NCI-H2227 treated with DMSO at 0.1 percent for 48 hours (cell line): ENCODE measurements at regions not wholly inside any gene's neighbourhood (a gene's known extent, or its start where the extent isn't known, plus 50 kb on each side); places are given as distances from the start of the nearest gene placed in this dataset.

Experiments
- DNase-seq: peaks from one replicate; lab custom pipeline; 2025; lab: John Stamatoyannopoulos, UW

DNA sequence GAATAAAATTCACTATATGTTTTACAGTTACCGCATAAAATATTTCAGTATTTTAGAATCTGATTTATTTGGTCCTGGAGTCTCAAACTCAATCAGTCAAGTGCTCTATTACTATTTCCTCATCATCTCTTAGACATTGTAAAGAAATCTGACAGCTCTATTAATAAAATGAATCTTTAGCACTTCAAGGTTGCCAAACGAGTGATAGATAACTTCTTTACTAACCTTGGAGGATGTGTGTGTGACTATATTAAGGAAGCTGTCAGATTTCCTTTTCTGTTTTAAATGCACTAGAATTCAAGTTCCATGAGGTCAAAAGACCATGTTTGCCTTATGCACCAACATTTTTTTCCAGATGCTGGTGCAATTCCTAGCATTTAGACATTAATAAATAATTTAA is 389.8 kb upstream of the AZI2 start:
- DNase-seq = no peak

DNA sequence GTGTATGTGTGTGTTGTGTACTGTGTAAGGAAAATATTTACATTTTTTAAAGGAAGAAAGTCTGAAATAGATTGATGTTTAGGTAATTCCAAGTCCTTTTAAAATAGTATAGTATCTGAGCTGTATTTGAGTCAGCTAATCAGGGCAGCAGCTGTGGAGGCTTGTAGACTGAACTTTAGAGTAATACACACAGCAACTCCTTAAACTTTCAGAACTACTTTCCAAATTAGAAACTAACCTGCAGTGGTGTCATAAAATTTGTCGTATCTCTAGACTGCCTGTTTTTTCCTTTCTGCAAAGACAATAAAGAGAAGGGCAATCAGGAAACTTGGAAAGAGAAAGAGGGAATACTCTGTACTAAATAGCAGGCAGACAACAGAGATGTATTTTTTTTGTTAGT is 391.0 kb upstream of the AZI2 start:
- DNase-seq = no peak

DNA sequence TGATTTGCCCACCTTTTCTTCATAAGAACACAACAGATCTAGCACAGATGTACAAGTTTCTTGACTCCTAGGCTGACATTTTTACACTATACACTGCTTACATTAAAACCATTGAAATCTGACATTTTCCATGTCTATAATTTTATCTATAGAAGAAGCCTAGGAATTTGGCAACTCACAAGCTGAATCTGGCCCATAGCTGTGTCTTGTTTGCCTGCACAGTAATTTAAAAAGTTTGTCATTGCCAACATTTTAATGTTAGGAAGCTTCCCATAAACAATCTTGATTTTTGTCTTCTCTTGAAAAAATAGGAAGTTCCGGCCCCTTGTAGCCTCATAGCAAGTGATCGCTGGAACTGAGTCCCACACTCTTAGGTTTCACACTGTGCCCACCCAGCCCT is 394.6 kb upstream of the AZI2 start:
- DNase-seq = no peak

DNA sequence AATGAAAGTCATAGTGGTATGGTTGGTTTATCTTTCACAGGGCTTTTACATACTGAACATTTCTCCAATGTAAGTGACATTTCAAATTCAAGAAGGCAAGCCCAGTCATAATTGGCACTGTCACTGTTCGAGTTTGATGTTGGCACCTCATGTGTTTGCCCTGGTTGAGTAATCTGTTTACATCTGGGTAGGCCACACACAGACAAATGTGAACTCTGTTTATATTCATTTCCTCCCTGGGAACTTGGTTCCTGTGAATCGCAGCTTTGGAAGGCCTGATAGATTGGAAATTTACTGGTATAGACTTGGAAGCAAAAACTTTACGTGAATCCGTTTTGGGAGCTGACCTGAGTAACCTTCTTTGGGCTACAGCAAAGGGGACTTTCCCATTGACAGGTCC is 395.2 kb upstream of the AZI2 start:
- no peak for DNase-seq

DNA sequence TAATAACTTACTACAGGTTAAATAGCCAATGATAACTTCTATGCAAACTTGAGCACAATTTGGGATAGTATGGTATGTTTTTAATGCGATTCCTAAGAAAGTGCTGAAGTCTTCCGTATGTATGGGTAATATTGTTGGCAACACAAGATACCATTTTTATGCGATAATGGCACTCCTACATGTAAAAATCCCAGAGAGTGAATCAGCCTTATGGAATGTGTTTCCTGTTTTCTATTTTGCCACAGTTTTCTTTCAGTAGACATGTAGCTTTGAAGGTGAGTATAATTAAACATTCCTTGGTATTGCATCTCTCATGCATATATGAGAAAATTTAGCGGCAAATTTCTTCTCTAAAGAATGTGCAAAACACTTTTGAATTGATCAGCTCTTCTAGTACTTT is 396.8 kb upstream of the AZI2 start:
- no peak for DNase-seq

DNA sequence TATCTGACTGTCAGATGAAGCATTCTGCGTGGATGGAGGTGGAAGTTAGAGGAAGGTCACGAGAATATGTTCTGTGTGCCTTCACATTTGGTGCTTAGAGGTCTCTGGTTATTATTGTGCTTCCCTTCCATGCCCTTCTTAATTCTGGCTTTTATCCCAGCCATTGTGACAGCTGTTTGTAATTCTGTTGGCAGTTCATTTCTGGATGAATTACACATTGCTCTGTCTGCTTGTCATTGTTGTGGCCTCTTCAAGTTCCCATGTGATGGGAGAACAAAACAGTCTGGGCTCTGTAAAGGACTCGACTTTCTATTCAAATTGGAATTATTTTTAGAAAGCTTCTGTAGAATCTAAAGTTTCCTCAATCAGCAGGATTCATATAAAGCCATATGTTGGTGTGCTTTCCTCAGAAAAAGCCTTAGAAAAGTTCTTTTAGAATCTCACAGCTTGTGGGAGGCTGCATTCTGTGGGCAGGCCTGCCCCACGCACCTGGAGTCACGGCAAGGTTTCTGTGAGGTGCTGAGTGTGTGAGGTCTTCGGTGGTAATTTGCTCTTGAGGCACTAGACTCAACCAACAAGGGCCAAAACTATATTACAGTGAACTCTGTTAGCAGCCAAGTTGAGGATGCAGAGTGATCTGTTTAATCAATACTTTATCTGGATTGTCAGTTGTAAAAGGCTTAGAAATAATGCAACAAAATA is 397.4 kb upstream of the AZI2 start:
- no peak for DNase-seq

DNA sequence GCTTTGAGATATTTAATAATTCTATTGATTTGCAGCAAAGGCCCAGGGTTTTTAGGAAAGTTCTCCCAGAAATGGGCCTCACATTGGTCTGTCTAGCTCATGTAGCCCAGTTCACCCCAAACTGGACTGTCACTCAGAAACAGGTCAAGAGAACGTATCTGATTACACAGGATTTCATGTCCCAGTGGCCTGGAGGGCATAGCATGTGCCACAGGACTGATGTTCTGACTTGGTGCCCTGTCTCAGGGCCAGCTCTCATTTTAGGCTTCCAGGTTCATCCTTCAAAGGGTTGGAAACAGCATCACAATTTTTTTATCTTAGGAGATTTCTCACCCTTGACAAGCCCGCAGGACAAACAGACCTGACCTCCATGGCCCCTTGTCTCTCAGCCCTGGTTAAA is 398.4 kb upstream of the AZI2 start:
- no peak for DNase-seq

DNA sequence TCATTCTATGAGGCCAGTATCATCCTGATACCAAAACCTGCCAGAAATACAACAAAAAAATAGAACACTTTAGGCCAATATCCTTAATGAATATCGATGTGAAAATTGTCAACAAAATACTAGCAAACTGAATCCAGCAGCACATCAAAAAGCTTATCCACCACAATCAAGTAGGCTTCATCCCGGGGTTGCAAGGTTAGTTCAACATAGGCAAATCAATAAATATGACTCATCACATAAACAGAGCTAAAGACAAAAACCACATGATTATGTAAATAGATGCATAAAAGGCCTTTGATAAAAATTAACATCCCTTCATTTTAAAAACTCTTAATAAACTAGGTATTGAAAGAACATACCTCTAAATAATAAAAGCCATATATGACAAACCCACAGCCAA is 403.2 kb upstream of the AZI2 start:
- no peak for DNase-seq

DNA sequence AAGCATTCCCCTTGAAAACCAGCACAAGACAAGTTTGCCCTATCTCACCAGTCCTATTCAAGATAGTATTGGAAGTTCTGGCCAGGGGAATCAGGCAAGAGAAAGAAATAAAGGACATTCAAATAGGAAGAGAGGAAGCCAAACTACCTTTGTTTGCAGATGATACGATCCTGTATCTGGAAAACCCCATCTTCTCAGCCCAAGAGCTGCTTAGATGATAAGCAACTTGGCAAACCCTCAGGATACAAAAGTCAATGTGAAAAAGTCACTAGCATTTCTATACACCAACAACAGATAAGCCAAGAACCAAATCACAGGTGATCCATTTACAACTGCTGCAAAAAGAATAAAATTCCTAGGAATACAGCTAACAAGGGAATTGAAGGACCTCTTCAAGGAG is 403.7 kb upstream of the AZI2 start:
- no peak for DNase-seq

DNA sequence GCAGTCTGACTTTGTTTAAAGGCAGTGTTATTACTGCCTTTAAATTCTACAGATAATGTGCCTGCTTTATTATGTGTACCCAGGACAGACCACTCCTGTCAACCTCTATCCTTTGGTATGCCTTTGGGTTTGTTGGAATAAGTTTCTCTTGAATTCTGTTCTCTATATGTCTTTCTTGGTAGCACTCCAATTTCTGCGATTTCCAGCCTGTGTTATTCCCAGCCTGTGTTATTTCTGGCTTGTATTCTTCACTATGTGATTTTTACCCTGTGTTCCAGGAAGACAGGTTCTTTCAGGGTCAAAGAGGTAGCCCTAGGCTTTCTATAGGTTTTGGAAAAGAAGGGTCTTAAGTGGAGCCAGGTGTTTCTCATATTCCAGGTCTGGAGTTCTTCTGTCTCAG is 407.4 kb upstream of the AZI2 start:
- DNase-seq = no peak

DNA sequence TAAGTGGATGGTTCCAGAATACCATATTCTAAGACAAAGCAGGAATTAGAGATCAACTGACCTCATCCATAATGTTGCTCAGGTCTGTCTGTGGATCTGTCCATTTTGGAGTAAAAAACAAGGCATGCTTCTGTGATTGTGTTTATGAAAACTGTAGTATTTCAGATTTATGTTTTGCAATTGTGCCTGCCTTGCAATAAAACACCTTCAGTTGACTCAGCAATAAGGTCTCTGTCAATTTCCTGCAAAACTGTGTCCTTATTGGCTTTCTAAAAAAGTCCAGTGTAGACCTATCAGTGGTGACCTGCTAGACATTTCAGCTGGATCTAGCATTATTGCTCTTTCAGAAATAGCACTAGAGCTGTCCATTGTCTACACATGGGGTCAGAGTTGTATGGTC is 409.5 kb upstream of the AZI2 start:
- no peak for DNase-seq

DNA sequence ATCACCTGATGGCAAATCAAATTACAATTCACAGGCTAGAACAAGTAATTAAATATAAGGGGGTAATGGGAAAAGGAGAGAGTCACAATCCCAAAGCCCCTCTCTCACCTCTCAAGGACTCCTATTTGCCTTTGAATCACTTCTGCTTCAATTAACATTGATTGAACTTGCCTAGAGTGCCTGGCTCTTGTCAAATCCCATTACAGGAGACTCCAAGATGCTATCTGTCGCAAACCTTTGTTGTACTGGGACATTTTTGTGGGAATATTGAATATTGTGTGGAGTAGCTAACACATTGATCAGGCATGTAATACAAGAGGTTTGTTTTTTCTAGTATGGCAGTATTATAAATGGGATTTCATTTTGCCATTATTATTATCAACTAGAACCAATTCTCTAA is 412.8 kb upstream of the AZI2 start:
- no peak for DNase-seq

DNA sequence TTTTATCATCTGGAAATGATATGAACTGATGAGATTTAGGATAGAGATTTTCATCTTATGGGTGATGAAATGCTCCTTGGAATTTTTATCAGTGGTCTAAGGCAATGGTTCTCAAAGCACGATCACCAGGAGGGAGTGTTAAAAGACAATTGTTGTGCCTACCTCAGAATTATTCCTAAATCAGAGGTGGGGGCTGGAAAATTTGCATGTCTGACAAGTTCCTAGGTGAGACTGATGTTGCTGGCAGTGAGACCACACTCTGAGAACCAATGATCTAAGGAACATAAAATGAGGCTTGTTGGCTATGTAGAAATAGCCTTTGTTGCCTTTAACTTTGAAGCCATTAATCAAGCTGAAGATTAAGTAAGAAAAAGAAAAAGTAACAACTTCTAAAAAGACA is 416.6 kb upstream of the AZI2 start:
- DNase-seq = no peak

DNA sequence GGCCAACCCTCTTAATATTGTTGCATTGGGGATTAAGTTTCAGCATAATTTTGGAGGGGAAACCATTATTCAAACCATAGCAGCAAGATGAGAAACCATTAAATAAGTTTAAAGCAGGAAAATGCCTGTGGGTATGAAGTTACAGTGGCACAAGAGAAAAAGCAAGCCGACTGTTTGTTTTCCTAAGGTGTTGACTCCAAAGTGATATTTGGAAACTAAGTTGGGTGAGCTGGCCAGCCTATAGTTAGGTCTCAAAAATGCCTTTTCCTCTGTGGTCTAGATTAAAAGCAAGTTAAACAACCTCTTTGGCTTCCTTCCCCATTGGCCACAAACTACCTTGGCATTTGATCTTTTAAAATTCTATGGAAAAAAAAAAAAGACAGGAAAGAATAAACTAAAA is 419.8 kb upstream of the AZI2 start:
- DNase-seq = no peak

DNA sequence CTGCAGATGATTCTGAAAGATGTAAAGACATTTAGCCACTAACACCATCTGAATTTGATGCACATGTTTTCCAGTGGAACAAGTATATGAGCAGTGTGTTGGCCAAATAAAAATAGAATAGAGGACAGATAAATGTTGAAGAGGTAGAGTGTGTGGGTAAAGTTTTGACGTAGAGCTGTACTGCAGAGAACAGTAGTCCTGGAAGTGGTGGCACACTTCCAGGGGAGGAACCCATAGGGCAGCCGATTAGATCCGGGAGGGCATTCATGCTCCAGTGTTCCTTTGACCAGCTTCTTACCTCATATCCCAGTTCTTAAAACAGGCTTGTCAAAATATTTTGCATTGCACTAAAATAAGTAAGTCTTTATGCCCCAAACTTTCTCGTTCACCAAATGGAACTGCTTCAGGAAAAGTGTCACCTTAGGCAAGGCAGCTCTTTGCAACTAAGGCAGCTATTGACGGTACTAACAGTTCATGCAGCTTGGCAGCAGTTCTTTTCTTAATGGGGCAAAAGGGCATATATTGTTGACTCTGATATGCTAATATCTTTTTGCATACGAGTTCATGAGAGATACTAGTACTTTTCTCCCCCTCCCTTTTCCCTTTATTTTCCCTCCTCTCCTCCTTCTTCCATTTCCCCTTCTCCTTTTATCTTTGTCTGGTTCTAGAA is 429.3 kb upstream of the AZI2 start:
- DNase-seq = no peak

DNA sequence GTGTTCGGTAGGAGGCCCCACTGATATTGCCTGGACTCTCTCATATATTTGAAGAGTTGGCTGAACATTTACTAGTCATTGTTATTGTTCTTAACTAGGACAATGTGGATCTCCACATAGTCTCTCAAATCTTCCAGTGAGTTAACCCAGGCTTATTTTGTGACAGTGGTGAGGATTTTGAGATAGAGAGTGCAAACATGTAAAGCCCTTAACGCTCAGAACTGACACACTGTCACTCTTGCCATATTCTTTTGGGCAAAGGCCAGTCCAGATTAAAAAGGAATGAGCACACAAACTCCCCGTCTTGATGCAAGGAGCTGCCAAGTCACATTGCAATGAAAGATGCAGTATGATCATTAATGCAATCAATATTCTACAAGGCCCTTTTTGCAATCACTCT is 431.9 kb upstream of the AZI2 start:
- no peak for DNase-seq

DNA sequence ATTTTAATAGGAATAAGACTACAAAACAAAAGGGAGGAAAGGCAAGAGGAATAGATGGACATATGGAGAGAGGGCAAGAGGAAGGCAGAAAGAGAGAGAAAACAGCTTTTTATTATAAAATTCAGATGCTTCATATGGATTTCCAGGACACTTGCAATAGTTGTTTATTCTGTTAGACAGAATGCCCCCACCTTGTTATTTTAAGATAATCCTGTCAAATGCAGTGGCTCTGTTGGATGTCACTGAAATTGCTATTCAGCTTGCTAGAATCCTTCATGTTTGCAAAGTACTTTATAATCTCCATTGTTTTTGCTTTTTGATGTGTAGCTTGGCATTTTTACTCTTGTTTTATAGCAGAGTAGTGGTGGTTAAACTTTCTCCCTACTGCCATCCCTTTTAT is 432.4 kb upstream of the AZI2 start:
- no peak for DNase-seq

DNA sequence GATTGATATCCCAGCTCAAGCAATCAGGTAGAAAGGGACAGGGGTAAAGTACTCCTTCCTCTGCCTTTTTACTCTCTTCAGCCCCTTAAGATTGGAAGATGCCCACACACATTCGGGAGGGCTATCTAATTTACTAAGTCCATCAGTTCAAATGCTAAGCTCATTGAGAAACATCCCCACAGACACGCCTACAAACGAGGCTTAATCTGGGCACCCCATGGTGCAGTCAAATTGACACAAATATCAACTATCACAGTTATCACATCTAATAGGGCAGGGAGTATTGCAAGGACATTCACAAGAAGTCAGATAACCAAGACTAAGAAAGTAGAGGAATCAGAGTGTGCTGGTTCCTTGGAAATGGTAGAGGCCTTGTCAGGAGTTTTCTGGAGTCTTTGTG is 437.8 kb upstream of the AZI2 start:
- no peak for DNase-seq

DNA sequence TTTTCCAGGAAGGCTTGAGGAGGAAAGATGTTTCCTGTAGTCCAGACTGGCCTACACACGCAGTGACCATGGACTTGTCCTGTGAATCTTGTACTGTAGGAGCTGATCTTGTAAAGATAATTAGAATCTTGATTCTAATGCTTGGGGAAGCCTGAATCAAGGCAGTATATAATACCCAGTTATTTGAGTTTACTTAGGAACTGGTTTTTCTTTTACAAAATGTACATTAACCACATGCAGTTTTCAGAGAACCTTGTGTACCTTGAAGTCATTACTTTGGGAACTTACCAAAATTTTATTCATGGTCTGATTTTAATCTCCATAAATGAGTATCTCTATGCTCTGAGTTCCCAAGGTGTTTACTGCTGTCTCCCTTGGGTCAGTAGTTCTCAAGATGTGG is 439.9 kb upstream of the AZI2 start:
- DNase-seq = no peak

DNA sequence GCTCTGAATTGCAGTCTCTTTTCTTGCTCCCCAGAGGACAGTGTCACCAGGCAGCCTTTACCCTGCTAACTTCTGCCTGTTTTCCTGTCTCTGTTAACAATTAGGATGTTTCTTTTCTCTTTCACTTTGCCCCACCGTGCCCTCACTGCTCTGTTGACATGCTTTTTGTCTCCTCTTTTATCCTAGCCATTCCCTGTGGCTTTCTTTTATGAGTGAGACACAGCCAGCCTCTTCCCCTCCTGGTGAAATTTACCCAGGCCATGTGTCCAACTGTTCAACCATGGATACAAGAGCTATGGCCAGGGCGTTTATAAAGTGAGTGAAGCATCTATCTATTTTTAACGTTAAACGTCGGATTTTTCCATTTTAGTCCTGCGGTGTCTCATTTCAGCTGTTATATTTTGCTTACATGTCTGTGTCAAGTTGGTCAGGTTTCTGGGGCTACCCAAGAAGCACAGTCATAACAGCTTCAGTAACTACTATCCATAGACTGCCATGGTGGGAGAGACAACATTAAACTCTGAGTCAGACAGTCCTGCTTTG is 443.2 kb upstream of the AZI2 start:
- peak; percentile 0 for DNase-seq

DNA sequence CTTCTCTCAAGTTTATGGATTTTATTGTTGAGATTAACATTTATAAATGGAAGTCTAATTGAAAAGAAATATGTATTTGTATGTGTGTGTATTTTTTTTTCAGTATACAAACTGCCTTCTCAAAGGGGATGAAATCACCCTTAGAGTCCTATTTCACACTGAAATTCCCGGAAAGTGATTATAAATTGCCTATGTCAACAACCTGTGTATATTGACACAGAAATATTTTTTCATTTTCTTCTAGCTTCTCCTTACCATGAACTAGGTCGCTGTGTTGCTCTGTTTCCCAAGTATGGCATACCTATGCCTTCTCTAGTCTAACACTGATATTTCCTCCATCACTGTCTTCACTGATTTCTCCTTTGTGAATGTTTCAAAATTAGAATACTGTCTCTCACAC is 444.0 kb upstream of the AZI2 start:
- DNase-seq = no peak

DNA sequence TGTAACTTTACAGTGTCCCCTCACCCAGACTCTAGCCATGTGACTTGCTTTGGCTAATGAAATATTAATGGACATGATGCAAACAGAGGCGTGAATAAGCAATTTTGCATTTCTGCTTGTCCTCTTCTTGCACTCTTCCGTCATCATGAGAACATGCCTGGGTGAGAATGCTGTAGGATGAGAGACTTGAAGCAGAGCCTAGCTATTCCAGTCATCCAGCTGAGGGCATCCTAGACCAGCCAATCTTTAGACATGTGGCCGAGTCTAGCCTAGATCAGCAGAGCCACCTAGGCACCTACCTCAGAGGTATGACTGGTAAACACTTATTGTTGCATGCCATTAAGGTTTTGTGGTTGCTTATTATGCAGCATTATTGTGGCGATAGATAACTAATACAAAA is 450.5 kb upstream of the AZI2 start:
- DNase-seq = no peak

DNA sequence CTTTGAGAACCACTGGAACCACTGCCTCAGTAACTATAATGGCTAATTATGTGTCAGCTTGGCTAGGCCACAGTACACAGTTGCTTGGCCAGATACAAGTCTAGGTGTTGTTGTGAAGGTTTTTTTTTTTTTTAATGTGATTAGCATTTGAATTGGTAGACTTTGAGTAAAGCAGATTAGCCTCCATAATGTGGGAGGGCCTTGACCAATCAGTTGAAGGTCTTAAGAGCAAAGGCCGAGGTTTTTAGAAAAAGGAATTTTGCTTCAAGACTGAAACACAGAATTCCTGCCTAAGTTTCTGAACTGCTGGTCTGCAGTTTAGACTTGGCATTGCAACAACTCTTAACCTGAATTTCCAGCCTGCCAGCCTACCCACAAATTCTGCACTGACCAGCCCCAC is 451.6 kb upstream of the AZI2 start:
- DNase-seq = no peak

DNA sequence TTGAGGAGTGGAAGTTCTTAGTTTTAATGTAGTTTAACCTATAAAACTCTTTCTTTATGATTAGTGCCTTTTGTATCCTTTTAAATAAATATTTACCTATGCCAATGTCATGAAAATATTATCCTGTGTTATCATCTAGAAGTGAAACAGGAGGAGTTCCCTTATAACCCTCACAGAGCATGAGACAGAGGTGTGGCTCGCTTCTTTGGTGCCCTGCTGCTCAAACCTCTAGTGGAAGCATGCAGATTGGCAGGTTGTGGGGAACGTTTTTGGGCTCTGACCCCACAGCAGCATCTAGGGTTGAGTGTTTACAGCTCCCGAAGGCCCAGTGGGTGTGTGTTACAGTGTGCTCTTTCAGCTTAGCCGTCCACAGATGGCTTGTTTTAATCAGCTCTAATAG is 459.4 kb upstream of the AZI2 start:
- no peak for DNase-seq
